ENCODE measurements at regions not wholly inside any gene's neighbourhood (a gene's known extent, or its start where the extent isn't known, plus 50 kb on each side); places are given as distances from the start of the nearest gene placed in this dataset.

GRCh38 chr20:51094221-51094620, 71.3 kb upstream of the KCNG1 start:
- no peak for DNase-seq
- peaks cover 16% of the 10 kb centered on the region for H3K4me1 Mint-ChIP-seq
- no peak overlapping the region for H3K4me3 Mint-ChIP-seq
- H3K27me3 Mint-ChIP-seq: peaks cover 75% of the 10 kb centered on the region
- H3K27ac Mint-ChIP-seq: no peak overlapping the region
- H3K9me3 Mint-ChIP-seq: no peaks in the 10 kb centered on the region
- no peak for ATAC-seq

- ATAC-seq (no peak), DNase-seq (no peak)
- H3K27ac Mint-ChIP-seq: no peak overlapping the region
- no peaks in the 10 kb centered on the region for H3K9me3 Mint-ChIP-seq
- peaks cover 16% of the 10 kb centered on the region for H3K4me1 Mint-ChIP-seq
- no peak overlapping the region for H3K4me3 Mint-ChIP-seq
- H3K27me3 Mint-ChIP-seq: peaks cover 70% of the 10 kb centered on the region
Observed at GRCh38 chr20:51093240-51093763, 70.4 kb upstream of the KCNG1 start.

- ATAC-seq: no peak
- Mint-ChIP-seq H3K27ac (peak overlapping the region in 1 of 2 donors; percentile 20), H3K9me3 (no peaks in the 10 kb centered on the region), H3K27me3 (peaks cover 72% of the 10 kb centered on the region), H3K4me1 (peaks cover 16% of the 10 kb centered on the region), H3K4me3 (peak overlapping the region in 1 of 2 donors; percentile 58)
- DNase-seq: no peak
Observed at GRCh38 chr20:51092338-51092737, 69.4 kb upstream of the KCNG1 start.

GRCh38 chr20:51091406-51092195, 68.7 kb upstream of the KCNG1 start:
- peaks cover 70% of the 10 kb centered on the region for H3K27me3 Mint-ChIP-seq
- no peak for ATAC-seq
- H3K27ac Mint-ChIP-seq: peak overlapping the region in 1 of 2 donors; percentile 44

GRCh38 chr20:51089840-51090239, 66.9 kb upstream of the KCNG1 start:
- DNase-seq (no peak), ATAC-seq (no peak)
- H3K27me3 Mint-ChIP-seq: peaks cover 58% of the 10 kb centered on the region
- no peaks in the 10 kb centered on the region for H3K9me3 Mint-ChIP-seq
- H3K4me3 Mint-ChIP-seq: no peak overlapping the region
- no peak overlapping the region for H3K27ac Mint-ChIP-seq
- H3K4me1 Mint-ChIP-seq: peaks cover 16% of the 10 kb centered on the region

More at GRCh38 chr20:51091406-51092195, 68.7 kb upstream of the KCNG1 start:
- DNase-seq: no peak
- H3K9me3 Mint-ChIP-seq: no peaks in the 10 kb centered on the region
- H3K4me1 Mint-ChIP-seq: peaks cover 16% of the 10 kb centered on the region
- H3K4me3 Mint-ChIP-seq: peak overlapping the region; percentile 55 to 61

- Mint-ChIP-seq H3K27ac (no peak overlapping the region), H3K4me3 (no peak overlapping the region), H3K4me1 (peaks cover 16% of the 10 kb centered on the region), H3K9me3 (no peaks in the 10 kb centered on the region), H3K27me3 (peaks cover 59% of the 10 kb centered on the region)
- DNase-seq: no peak
- no peak for ATAC-seq
Observed at GRCh38 chr20:51089272-51089781, 66.4 kb upstream of the KCNG1 start.

DNA sequence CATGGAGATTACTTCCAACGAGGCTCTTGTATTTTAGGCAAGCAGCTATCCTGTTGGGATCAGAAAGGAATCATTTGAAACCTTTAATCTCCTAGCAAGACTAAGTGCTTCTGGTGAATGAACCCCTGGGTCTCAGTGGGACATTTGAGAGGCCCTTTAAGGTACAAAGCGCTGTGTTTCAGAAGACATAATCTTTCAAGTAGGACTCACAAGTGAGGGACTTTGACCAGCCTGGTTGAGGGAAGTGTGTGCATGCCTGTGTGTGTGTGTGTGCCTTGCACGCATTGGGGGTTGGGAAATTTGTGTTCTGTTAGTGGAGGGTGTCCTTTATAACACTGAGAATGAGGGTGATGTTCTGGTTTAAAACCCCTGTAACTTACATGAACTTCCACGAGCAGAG, 64.4 kb upstream of the KCNG1 start:
- no peak overlapping the region for H3K4me3 Mint-ChIP-seq
- peaks cover 11% of the 10 kb centered on the region for H3K4me1 Mint-ChIP-seq
- DNase-seq (no peak), ATAC-seq (no peak)
- H3K27ac Mint-ChIP-seq: no peak overlapping the region
- H3K9me3 Mint-ChIP-seq: no peaks in the 10 kb centered on the region
- peaks cover 61% of the 10 kb centered on the region for H3K27me3 Mint-ChIP-seq

DNA sequence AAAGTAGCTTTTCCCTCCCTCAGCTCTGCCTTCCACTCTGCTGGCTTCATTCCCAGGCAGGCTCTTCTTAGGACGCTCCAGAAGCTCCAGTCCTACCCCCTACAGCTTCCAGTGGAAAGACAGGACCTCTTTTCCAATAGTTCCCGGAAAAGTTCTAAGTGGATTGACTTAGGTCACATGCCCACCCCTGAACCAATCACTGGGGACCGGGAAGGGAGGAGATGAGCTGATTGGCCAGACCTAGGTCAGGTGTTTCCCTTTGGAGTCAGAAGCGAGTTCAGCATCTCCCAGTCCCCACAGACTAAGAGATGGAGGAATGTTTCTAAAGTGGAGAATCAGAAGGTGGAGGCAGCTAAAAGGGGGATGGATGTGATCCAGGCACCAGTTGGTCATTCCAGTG, 62.9 kb upstream of the KCNG1 start:
- DNase-seq: no peak
- no peaks in the 10 kb centered on the region for H3K4me1 Mint-ChIP-seq
- ATAC-seq: no peak
- no peak overlapping the region for H3K27ac Mint-ChIP-seq
- no peak overlapping the region for H3K4me3 Mint-ChIP-seq
- peaks cover 48% of the 10 kb centered on the region for H3K27me3 Mint-ChIP-seq
- no peaks in the 10 kb centered on the region for H3K9me3 Mint-ChIP-seq

GRCh38 chr20:51084593-51085377, 61.9 kb upstream of the KCNG1 start:
- Mint-ChIP-seq H3K9me3 (no peaks in the 10 kb centered on the region), H3K27ac (no peak overlapping the region), H3K27me3 (peaks cover 41% of the 10 kb centered on the region), H3K4me1 (no peaks in the 10 kb centered on the region), H3K4me3 (no peak overlapping the region)
- no peak for ATAC-seq
- no peak for DNase-seq

DNA sequence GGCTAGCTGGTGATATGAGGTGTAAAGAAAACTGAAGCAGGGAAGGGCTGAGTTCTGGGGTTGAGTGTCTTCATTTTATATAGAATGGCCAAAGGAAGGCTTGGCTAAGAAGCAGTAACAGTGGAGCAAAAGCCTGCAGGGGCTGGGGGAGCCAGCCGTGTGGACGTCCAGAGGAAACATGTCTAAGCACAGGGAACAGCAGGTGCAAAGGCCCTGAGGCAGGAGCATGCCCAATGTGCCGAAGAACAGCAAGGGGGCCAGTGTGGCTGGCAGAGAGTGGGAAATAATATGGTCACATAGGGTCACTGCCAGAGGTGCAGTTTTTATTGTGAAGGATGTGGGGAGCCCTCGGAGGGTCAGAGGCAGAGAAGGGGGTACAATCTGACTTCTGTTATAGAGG, 60.5 kb upstream of the KCNG1 start:
- peaks cover 49% of the 10 kb centered on the region for H3K27me3 Mint-ChIP-seq
- H3K4me3 Mint-ChIP-seq: no peak overlapping the region
- no peaks in the 10 kb centered on the region for H3K4me1 Mint-ChIP-seq
- ATAC-seq (no peak), DNase-seq (no peak)
- H3K9me3 Mint-ChIP-seq: no peaks in the 10 kb centered on the region
- peak overlapping the region in 1 of 2 donors; percentile 64 for H3K27ac Mint-ChIP-seq

- Mint-ChIP-seq H3K27me3 (peaks cover 49% of the 10 kb centered on the region), H3K4me3 (no peak overlapping the region), H3K27ac (peak overlapping the region in 1 of 2 donors; percentile 64), H3K9me3 (no peaks in the 10 kb centered on the region), H3K4me1 (no peaks in the 10 kb centered on the region)
- no peak for DNase-seq
- ATAC-seq: no peak
Observed at GRCh38 chr20:51082988-51083387, 60.1 kb upstream of the KCNG1 start.

DNA sequence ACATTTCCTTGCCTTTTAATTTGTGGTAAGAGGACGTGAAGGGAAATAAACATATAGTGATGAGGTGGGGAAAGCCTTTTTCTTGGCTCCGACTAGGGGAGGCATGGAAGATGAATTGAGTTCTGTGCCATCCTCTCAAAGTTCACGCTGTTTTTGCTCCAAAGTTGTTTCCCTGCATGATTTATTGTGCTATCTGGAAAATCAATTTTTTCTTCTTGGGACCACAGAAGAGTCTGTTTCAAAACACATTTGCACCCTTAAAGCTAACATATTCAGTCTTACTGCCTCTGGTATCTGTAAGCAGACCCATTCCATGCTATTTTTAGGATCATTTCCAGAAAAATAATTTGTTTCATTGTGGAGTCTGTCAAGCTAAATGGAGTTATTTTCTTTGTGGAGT, 57.6 kb upstream of the KCNG1 start:
- DNase-seq: no peak
- Mint-ChIP-seq H3K27ac (no peak overlapping the region), H3K4me3 (no peak overlapping the region), H3K9me3 (no peaks in the 10 kb centered on the region), H3K27me3 (peaks cover 50% of the 10 kb centered on the region), H3K4me1 (no peaks in the 10 kb centered on the region)
- no peak for ATAC-seq

GRCh38 chr20:51079488-51079887, 56.6 kb upstream of the KCNG1 start:
- Mint-ChIP-seq H3K4me1 (no peaks in the 10 kb centered on the region), H3K9me3 (no peaks in the 10 kb centered on the region), H3K27ac (peak overlapping the region in 1 of 2 donors; percentile 20), H3K4me3 (no peak overlapping the region), H3K27me3 (peaks cover 56% of the 10 kb centered on the region)
- DNase-seq (no peak), ATAC-seq (no peak)

GRCh38 chr20:51077686-51078060, 54.8 kb upstream of the KCNG1 start:
- Mint-ChIP-seq H3K27ac (no peak overlapping the region), H3K9me3 (no peaks in the 10 kb centered on the region), H3K27me3 (peaks cover 51% of the 10 kb centered on the region), H3K4me3 (no peak overlapping the region), H3K4me1 (no peaks in the 10 kb centered on the region)
- ATAC-seq: no peak
- no peak for DNase-seq

DNA sequence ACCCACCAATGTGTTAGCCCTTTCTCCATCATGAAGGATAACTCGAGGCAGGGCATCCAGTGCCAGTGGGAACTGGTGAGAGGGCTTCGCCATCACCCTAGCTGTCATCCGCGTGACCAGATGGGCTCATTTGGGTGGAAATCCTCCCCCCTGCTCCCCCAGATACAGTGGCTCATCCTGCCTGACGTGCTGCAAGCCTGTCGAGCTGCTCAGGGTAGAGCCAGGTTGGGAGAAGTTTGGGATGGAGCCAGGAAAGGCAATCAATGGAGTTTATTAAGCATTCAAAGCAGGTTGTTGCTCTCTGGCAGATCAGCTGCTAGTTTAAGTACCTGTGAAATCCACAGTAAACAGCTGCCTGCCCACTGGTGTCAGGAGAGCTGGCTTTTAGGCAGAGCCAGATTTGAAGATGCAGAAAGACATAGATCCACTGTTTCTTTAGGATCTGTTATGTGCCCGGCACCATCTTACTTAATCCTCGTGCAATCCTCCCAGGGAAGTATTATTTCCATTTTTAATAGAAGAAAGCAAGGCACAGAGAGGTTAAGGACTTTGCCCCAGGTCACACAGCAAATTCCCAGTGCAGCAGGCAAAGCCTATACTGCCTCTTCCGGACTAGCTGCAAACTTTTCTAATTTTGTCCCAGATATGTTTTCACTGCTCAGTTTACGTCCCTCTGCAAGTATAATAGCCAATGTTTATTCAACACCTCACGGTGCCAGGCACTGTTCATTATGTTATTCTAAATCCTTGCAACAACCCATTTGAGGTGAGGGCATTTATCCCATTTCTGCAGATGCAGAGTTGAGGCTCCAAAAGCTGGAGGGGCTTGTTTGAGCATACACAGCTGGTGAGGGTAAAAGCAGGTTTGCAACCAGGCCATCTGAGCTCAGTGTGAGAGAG, 54.1 kb upstream of the KCNG1 start:
- ATAC-seq (no peak), DNase-seq (no peak)
- no peak overlapping the region for H3K4me3 Mint-ChIP-seq
- no peaks in the 10 kb centered on the region for H3K4me1 Mint-ChIP-seq
- H3K27me3 Mint-ChIP-seq: peaks cover 51% of the 10 kb centered on the region
- H3K9me3 Mint-ChIP-seq: no peaks in the 10 kb centered on the region
- H3K27ac Mint-ChIP-seq: no peak overlapping the region
